ENCODE measurements at regions not wholly inside any gene's neighbourhood (a gene's known extent, or its start where the extent isn't known, plus 50 kb on each side); places are given as distances from the start of the nearest gene placed in this dataset.

DNA sequence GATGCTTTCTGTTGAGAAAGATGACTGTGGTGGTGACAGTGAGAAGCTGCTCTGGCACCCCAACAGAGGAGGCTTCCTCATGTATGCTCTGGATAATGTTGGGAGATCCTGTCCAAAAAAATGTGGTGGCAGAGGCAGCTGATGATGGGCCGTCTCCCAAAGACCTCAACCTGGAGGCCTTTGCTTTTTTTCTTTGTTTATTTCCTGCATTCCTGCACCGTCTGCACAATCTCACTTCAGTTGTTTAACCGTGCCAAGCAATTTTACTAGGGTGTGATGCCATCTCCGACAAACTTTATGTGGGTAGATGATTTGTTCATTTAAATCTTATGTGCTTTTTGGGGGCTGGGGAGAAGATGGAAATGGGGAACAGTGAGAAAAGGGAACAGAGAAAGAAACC, 62.2 kb upstream of the IGFBP5 start:
- no peak overlapping the region for H3K27ac ChIP-seq (ENCODE audit: insufficient read depth, low read depth, low read length)
- BruUV-seq (replicated peaks) = no TSS peak
- no peaks in the 10 kb centered on the region for H3K9me1 ChIP-seq (replicated peaks; ENCODE audit: control insufficient read depth, extremely low read depth, insufficient read depth, low read length)
- no peak overlapping the region for H3K4me2 ChIP-seq (ENCODE audit: insufficient read depth, low read length)
- no peaks in the 10 kb centered on the region for H3K79me2 ChIP-seq (ENCODE audit: control insufficient read depth, insufficient read depth, low read length)
- intact Hi-C loops (cut with micrococcal nuclease) = no loop called here
- no peaks in the 10 kb centered on the region for H3K9me3 ChIP-seq (replicated peaks; ENCODE audit: control insufficient read depth, insufficient read depth, low read length)
- peaks cover 0 to 4% of the 10 kb centered on the region in 2 experiments for H3K27me3 ChIP-seq (ENCODE audit: control insufficient read depth in 2 of 2, insufficient read depth in 2 of 2, low read length in 2 of 2)
- dilution Hi-C loops (cut with MboI; ENCODE audit: extremely low pct_ligation_motif_present, low sequenced_read_pairs) = no loop called here
- no peak overlapping the region for H3K9ac ChIP-seq (replicated peaks; ENCODE audit: extremely low read depth, insufficient read depth, low read length)
- no peak overlapping the region for H2AFZ ChIP-seq (ENCODE audit: low read depth, low read length)
- H3K4me1 ChIP-seq (ENCODE audit: control insufficient read depth, extremely low read depth, insufficient read depth, low read length) = no peaks in the 10 kb centered on the region
- FAIRE-seq (no peak), DNase-seq (ENCODE audit: low read depth, low spot score) (no peak)
- CTCF ChIA-PET = no interaction called here
- no peaks in the 10 kb centered on the region for H3K36me3 ChIP-seq (ENCODE audit: control insufficient read depth in 2 of 2, extremely low read depth in 1 of 2, insufficient read depth in 2 of 2, low read length in 2 of 2)
- H3K4me3 ChIP-seq (replicated peaks in 1 of 3; ENCODE audit: insufficient read depth in 1 of 3, low read depth in 1 of 3, low read length in 3 of 3) = no peak overlapping the region
- TF ChIP-seq FOS (IDR thresholded peaks at IDR 0.05; ENCODE audit: borderline replicate concordance, insufficient read depth, low read length) (no peak), EZH2 (IDR thresholded peaks at IDR 0.05; ENCODE audit: borderline replicate concordance, low read depth, low read length, severe bottlenecking) (no peak)
- POLR2A ChIA-PET = no interaction called here
- no peaks in the 10 kb centered on the region for H4K20me1 ChIP-seq (replicated peaks; ENCODE audit: control insufficient read depth, extremely low read depth, insufficient read depth, low read length)

DNA sequence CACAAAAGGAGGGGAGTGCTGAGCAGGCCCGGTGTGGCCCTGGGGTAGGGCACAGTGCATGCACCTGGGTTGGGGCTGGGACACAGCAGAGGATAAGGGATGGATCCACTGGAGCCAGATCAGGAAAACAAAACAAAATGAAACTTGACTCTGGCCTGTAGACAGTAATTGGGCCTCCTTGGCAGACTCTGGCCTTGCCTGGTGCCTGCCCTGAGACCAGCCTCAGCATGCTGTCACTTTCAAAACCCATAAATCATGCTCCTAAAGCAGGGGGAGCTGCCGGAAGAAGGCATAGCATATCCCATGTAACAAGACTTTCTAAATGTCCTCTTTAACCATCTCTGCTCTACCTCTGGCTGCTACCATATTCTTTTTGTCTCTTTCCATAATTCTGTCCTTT, 61.1 kb upstream of the IGFBP5 start:
- intact Hi-C loops (cut with micrococcal nuclease) = no loop called here
- Histone ChIP-seq H3K4me2 (ENCODE audit: insufficient read depth, low read length) (no peak overlapping the region), H4K20me1 (replicated peaks; ENCODE audit: control insufficient read depth, extremely low read depth, insufficient read depth, low read length) (no peaks in the 10 kb centered on the region), H3K79me2 (ENCODE audit: control insufficient read depth, insufficient read depth, low read length) (no peaks in the 10 kb centered on the region), H3K9ac (replicated peaks; ENCODE audit: extremely low read depth, insufficient read depth, low read length) (no peak overlapping the region), H3K4me1 (ENCODE audit: control insufficient read depth, extremely low read depth, insufficient read depth, low read length) (no peaks in the 10 kb centered on the region), H2AFZ (ENCODE audit: low read depth, low read length) (no peak overlapping the region), H3K4me3 (replicated peaks in 1 of 3; ENCODE audit: insufficient read depth in 1 of 3, low read depth in 1 of 3, low read length in 3 of 3) (no peak overlapping the region), H3K9me1 (replicated peaks; ENCODE audit: control insufficient read depth, extremely low read depth, insufficient read depth, low read length) (no peaks in the 10 kb centered on the region), H3K9me3 (replicated peaks; ENCODE audit: control insufficient read depth, insufficient read depth, low read length) (no peaks in the 10 kb centered on the region), H3K27me3 (ENCODE audit: control insufficient read depth in 2 of 2, insufficient read depth in 2 of 2, low read length in 2 of 2) (peaks cover 0 to 4% of the 10 kb centered on the region in 2 experiments), H3K27ac (ENCODE audit: insufficient read depth, low read depth, low read length) (no peak overlapping the region), H3K36me3 (ENCODE audit: control insufficient read depth in 2 of 2, extremely low read depth in 1 of 2, insufficient read depth in 2 of 2, low read length in 2 of 2) (no peaks in the 10 kb centered on the region)
- TF ChIP-seq EZH2 (IDR thresholded peaks at IDR 0.05; ENCODE audit: borderline replicate concordance, low read depth, low read length, severe bottlenecking) = no peak
- TF ChIP-seq, protein P1, sequence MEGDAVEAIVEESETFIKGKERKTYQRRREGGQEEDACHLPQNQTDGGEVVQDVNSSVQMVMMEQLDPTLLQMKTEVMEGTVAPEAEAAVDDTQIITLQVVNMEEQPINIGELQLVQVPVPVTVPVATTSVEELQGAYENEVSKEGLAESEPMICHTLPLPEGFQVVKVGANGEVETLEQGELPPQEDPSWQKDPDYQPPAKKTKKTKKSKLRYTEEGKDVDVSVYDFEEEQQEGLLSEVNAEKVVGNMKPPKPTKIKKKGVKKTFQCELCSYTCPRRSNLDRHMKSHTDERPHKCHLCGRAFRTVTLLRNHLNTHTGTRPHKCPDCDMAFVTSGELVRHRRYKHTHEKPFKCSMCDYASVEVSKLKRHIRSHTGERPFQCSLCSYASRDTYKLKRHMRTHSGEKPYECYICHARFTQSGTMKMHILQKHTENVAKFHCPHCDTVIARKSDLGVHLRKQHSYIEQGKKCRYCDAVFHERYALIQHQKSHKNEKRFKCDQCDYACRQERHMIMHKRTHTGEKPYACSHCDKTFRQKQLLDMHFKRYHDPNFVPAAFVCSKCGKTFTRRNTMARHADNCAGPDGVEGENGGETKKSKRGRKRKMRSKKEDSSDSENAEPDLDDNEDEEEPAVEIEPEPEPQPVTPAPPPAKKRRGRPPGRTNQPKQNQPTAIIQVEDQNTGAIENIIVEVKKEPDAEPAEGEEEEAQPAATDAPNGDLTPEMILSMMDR (IDR thresholded peaks at IDR 0.05; ENCODE audit: extremely low read depth in 1 of 2, insufficient read depth in 1 of 2, low read depth in 1 of 2, low read length in 2 of 2) = no peak
- no peak for TF ChIP-seq FOS (IDR thresholded peaks at IDR 0.05; ENCODE audit: borderline replicate concordance, insufficient read depth, low read length)
- TF ChIP-seq, protein P2, sequence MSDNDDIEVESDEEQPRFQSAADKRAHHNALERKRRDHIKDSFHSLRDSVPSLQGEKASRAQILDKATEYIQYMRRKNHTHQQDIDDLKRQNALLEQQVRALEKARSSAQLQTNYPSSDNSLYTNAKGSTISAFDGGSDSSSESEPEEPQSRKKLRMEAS (IDR thresholded peaks at IDR 0.05; ENCODE audit: insufficient read depth, insufficient read length) = no peak
- no peak for TF ChIP-seq POLR2A (IDR thresholded peaks at IDR 0.05; ENCODE audit: low read depth, low read length)
- no peak for TF ChIP-seq POLR2AphosphoS5 (IDR thresholded peaks at IDR 0.05; ENCODE audit: insufficient read depth, low read depth, low read length)
- TF ChIP-seq JUN (IDR thresholded peaks at IDR 0.05; ENCODE audit: borderline replicate concordance, insufficient read depth, insufficient read length, low read depth) = no peak
- TF ChIP-seq MYC (IDR thresholded peaks at IDR 0.05; ENCODE audit: low read depth, low read length) = no peak
- TF ChIP-seq GATA2 (IDR thresholded peaks at IDR 0.05; ENCODE audit: insufficient read depth, insufficient read length, low read depth, low read length) = no peak
- ChIA-PET CTCF (no interaction called here), POLR2A (no interaction called here)
- dilution Hi-C loops (cut with MboI; ENCODE audit: extremely low pct_ligation_motif_present, low sequenced_read_pairs) = no loop called here
- no TSS peak for BruUV-seq (replicated peaks)
- DNase-seq (ENCODE audit: low read depth, low spot score) (no peak), FAIRE-seq (no peak)
